NCI-H82 (cell line): ENCODE measurements at regions not wholly inside any gene's neighbourhood (a gene's known extent, or its start where the extent isn't known, plus 50 kb on each side); places are given as distances from the start of the nearest gene placed in this dataset.
"Not testable (repeated sequence)": the region's sequence is repeated elsewhere in the genome, so short reads cannot be mapped to it uniquely, and the experiment has no call there.

ENCODE experiments used
- DNase-seq: peaks from one replicate; lab custom pipeline; 2025; lab: John Stamatoyannopoulos, UW

DNA sequence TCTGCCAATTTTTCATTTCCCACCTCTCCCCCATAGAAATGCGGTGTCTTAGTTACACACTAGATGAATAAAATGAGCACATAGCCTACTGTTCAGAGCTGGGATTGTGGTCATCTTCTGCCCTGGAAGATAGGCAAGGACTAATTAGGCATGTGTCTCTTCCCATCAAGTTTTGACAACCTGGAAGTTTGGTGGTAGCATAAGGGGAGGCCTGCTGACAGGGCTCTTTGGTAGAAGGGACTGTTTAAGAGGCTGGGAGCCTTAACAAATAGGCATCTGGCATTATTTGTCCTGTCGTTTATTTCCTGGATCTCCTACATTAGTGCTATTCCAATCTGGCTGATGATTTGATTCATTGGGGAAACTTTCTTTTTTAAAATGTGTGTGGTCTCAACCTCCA is 512.3 kb downstream of the ZNF385D start:
- DNase-seq: no peak

DNA sequence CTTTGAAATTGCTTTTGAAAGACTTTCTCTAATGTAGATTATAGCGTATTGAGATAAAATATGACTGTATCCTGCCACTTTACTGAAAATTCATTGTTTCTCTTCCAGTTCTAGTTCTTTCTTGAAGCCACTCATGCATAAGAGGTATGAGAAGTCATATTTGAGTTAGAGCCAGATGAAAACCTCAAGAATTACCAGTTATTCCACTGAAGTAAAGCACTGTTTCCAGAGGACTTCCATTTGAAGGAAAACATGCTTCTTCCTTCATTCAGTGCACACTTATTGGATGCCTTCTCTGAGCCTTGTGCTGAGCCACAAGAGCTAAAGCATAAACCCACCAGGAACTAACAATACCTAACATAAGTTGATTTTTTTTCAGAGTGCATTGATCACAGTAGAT is 513.4 kb downstream of the ZNF385D start:
- DNase-seq: no peak

DNA sequence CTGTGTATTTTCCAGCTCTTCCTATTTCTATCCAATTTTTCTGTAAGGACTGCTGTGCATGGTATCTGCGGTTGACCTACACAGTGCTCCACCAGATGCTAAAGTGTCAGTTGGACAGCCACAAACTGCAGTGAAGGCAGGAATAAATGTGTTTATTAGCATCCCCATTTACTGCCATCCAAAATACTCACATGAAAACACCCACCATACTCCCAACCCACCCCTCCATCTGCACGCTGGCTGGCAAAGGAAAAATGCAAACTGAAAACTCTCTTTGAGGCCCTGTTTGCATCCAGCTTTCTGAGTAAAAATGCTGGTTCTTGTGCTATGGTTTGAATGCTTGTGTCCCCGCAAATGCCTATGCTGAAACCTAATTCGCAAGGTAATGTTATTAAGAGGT is 515.5 kb downstream of the ZNF385D start:
- DNase-seq: no peak

DNA sequence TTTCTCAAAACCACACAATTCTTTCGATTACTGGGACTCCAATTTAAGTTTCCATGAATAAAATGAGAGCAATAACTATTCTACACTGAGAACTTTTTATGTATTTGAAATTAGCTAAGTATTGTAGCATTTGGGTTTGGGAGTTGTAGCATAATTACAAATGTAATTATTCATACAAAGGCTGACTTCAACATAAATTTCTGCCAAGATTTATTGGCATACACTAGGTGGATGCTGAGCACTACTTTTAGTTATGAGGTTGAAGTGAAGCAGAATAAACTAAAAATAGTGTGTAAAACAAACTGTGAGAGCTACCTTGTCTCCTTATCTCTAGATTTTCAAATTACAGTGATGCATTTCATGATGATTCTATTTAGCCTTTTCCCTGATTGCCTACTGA is 516.1 kb downstream of the ZNF385D start:
- no peak for DNase-seq

DNA sequence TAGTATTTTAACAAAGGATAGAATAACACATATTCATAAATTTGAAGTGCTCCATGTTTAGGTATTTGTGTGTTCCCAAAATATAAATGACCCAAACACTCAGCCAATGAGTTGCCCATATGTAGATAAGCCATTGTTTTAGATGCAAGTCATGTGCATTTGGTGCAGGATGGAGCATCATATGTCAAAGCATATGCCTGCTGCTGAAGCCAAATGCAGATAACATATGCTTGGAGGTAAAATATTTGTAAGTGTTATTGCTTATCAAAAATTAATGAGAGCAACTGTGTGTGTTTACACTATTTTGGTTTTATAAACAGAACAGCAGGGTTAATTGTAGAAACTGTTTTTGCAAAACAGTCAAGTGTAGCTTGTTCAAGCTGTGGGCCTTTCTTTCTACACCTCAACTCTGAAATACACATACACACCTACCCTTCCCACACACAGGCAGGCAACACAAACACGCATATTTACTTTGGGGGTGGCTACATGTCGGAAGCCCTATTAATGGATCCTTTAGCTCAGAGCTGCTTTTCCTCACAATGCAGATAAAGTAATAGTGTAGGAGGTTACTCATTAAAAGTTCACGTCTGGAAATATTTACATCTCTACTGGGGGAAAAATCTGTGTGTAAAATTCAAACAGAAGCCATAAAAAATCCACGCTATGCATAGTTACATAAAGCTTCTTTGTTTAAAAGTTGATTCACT is 521.4 kb downstream of the ZNF385D start:
- no peak for DNase-seq

DNA sequence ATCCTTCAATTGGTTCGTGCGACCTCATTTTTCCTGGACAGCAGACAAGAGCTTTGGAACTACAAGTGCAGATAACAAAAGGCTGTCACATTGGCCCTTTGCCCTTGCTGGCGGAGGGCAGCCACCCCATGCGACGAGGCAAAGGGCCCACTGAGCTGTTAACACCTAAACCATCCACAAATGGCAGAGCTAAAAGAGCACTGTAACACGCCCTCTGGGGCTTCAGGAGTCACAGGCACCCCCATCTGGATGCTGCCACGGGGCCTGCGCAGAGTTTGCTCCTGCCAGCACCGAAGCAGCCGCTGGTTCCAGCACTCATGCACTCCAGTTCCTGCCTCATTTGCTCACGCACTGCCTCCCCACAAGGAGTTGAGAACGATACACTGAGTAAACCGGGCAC is 524.9 kb downstream of the ZNF385D start:
- no peak for DNase-seq

DNA sequence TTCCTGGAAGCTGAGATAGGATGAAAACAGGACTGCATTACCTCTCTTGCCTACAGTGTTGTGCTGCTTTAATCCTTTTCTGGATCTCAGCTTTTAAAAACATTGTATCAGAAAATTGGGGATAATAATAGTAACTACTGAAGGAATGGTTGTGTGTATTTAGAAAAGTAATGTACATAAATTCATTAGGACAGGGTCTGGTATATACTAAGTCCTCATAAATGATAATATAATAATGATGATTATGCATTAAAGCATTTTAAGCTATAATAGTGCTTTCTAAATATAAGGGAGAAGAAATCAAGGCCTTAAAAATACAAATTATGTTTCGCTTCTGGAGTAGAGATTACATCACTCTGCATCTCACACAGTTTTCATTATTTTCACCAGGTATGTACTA is 530.1 kb downstream of the ZNF385D start:
- no peak for DNase-seq

DNA sequence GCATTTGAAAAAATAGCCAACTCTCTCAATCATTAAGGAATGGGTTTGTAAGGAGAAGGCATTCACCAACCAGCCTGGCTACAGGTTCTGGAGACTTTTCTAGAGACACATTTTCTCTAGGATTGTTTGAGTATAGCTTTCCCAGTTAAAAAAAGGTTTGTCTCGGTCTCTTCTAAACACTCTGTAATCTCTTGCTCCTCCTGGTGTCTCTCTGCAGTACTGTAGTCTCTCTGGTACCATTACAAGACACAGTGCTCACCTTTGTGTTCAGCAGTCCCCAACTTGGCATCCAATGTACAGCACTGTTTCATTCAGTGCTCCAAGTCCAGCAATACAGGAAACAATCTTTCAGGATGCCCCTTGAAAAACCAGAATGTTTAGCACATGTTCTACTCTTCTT is 534.4 kb downstream of the ZNF385D start:
- peak; percentile 24 for DNase-seq

DNA sequence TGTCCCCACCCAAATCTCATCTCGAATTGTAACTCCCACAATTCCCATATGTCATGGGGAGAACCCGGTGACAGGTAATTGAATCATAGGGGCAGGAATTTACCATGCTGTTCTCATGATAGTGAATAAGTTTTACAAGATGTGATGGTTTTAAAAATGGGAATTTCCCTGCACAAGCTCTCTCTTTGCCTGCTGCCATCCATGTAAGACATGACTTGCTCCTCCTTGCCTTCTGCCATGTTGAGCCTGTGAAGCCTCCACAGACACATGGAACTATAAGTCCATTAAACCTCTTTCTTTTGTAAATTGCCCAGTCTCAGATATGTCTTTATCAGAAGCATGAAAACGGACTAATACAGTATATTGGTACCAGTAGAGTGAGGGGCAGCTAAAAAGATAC is 546.9 kb downstream of the ZNF385D start:
- not testable (repeated sequence) for DNase-seq

DNA sequence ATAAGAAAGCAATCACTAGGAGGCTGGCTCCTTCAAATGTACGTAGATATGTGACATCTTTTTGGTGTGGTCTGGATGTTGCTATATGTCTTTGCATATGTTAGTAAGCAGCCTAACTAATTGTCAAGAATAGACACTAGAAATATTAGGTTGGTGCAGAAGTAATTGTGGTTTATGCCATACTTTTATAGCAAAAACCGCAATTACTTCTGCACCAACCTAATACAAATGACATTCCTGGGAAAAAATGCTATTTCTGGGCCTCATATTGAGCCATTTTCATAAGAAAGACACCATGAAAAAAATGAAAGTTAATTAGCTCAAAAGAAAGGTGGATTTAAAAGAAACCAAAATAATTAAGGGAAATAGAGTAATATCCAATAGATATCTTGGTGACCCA is 555.8 kb downstream of the ZNF385D start:
- no peak for DNase-seq

DNA sequence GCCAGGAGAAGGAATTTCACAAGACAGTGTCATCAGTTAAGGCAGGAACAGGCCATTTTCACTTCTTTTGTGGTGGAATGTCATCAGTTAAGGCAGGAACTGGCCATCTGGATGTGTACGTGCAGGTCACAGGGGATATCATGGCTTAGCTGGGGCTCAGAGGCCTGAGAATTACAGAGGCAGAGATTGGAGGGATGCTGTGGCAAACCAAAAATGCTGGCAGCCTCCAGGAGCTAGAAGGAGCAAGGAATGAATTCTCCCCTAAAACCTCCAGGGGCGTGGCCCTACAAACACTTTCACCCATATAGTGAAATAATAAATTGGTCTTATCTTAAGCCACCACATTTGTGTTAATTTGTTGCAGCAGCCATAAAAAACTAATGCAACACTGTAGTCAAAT is 557.0 kb downstream of the ZNF385D start:
- DNase-seq: peak; percentile 0

DNA sequence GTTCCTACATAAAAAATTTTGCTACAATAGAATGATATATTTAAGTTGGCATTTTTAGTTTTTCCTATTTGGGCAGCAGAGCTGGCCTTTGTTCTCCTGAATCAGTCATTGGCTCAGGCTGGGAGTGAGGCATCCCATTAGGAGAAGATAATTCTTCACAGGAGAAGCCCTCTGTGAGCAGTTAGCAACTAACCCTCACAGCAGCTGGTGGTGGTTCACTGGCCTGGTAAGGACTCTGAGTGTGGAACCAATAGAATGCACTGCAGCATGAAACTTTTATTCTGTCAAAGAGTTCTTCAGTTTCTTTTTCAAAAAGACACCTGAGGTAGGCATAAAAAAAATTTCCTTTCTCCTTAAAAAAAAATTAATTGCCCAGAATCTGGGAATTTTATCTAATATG is 562.6 kb downstream of the ZNF385D start:
- peak; percentile 14 for DNase-seq

DNA sequence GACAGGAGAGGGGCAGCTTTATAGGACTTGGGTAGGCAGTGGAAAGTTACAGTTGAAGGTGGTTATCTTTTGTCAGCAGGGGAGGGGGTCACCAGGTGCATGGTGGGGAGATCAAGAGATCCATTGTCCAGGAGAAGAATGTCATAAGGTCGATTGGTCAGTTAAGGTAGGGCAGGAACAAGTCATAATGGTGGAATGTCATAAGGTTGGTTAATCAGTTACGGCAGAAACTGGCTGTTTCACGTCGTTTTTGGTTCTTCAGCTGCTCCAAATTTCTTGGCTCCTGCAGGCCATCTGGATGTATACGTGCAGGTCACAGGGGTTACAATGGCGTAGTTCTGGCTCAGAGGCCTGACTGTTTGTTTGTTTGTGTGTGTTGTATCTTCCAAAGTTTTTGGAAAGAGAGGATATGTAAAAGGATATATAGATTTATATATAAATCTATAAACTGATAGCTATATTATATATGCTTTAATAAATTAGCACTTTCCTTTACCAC is 565.1 kb downstream of the ZNF385D start:
- DNase-seq: no peak

DNA sequence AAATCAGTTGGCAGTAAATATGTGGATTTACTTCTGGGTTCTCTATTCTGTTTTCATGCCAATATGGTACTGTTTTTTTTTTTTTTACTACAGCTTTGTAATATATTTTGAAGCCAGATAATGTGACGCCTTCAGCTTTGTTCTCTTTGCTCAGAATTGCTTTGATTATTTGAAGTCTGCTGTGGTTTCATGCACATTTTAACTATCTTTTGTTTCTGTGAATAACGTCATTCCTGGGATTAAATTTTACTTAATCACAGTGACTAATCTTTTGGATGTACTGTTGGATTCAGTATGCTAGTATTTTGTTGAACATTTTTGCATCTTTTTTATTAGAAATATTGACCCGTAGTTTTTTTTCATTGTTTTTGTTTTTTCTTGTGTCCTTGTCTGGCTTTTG is 576.5 kb downstream of the ZNF385D start:
- no peak for DNase-seq

DNA sequence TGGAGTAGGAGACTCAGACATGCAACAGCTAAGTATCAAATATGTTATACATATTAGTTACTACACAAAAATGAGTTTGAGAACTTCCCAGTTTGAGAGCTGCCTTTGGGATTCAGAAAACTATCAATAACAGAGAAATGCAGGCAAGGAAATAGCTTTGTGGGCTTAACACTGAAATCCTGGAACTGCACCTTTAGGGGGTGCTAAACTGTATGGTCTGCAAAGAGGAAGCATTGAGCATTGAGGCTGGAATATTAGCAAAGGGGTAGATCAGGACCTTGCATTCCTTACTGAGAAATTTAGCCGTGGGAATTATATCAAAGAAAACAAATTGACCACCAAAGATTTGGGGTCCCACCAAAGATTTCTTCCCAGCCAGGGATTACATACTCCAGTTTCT is 580.0 kb downstream of the ZNF385D start:
- peak; percentile 64 for DNase-seq

DNA sequence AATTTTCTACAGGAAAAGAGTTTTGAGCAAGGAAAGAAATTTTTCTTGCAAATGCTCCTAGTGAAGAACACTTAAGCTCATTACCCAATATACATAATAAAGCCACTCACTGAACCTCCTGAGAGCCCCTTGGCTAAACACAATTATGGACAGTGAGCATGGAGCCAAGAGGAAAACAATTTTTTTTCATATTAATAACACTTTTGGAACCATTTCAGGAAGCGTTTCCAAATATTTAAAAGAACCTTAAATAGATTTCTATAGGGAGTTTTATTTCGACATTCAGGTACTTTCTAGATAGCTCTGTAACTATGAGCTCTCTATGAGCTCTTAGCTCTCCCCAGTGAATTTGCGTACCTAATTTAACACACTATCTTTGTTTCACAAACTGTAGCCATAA is 581.1 kb downstream of the ZNF385D start:
- no peak for DNase-seq

DNA sequence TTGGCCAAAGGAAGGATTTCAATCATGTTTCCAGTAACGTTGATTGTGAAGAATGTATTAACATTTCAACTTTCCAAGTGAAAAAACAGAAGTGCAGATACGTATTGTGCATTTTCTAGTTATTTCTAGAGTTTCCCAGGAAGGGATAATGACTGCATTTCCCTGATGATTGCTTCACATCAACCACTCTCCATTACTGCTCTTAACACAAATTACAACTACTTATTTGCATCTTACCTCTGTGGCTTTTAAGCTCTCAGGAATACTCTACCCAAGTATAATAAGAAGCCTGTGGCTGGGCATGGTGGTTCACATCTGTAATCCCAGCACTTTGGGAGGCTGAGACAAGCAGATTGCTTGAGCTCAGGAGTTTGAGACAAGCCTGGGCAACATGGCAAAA is 582.5 kb downstream of the ZNF385D start:
- DNase-seq: no peak

DNA sequence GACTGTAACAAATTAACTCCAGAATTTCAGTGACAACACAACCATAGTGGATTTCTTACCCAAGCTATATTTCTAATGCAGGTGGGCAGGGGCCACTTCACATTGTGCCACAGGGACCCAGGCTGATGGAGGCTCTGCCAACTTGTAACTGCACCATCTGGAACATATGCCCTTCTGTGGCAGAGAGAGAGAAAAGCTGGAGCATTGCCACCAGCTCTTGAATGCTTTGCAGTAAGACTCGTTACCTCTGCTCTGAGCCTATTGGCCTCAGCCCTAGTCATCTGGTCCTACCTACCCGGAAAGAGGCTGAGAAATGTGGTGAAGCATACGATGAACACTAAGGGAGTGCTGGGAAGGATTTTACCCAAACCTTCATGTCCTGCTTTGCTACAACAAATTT is 587.1 kb downstream of the ZNF385D start:
- no peak for DNase-seq

DNA sequence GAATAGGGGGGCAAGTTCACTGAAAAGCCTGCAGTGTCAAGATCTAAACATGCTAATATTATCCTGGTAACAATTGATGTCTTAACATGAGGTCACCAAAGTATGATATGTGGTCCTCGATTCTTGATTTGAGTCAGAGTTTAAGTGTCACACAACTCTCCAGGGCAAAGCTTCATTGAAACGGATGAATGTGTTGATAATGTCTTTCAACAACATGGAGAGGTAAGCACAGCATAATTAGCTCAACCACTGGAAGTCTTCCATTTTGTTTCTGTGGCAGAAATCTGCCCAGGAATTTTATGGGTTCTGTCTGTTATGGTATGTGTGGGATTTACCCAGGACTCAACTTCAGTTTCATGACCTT is 591.5 kb downstream of the ZNF385D start:
- no peak for DNase-seq

DNA sequence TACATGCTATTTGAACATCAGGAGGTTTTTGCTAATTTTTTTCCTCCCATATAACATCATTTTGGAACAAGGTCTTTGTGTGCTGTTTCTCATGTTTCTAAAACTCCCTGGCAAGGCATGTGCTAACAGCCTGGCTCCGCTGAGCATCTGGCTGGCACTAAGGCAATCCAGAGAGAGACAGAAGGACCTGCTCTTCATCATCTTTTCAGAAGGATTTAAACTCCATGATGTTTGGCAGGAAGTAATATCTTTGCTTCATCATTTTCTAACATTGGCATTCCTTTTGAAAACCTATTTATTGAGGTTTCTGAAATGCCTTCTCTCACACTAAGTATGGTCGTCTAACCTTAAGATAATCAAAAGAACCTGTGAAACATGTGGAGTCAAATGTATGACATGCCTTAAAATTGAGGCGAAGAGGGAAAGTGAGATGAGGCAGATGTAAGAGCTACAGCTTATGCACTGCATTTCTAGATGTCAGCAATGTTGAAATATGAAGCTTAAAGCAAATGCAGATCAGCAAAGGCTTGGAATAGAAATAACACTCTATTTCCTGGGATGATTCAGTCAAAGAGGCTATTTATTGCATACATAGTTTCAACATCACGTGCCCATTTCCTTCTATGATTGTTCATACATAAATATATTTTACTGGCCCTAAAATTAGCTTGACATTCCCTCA is 592.0 kb downstream of the ZNF385D start:
- no peak for DNase-seq

DNA sequence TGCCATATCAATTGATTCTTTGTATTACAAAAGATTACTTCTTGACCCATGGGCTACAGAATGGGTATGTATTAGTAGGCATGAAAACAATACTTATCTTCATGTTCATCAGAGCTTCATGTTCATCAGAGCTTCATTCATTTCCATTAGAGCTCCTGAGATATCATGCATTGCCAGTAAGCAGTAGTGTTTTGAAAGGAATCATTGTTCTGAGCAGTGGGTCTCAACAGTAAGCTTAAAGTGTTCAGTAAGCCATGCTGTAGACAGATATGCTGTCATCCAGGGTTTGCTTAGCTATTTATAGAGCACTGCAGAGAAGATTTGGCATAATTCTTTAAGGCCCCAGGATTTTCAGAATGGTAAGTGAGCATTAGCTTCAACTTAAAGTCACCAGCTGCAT is 596.1 kb downstream of the ZNF385D start:
- peak; percentile 16 for DNase-seq

DNA sequence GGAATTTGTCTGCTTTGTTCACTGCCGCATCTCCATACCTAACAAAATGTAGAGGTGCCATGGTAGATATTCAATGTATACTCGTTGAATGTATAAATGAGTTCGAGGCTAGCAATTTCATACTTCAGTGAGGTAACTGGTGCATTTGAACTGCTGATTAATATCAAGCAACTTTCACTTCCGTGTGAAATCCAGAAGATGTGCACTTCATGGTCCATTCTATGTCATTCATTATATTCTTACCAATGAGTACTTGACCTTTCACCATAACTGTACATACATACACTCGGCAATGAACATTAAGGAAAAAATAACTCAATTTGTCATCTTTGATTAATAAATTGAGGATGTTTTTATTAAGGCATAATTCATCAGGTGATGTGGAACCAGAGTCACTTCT is 598.5 kb downstream of the ZNF385D start:
- DNase-seq: no peak

DNA sequence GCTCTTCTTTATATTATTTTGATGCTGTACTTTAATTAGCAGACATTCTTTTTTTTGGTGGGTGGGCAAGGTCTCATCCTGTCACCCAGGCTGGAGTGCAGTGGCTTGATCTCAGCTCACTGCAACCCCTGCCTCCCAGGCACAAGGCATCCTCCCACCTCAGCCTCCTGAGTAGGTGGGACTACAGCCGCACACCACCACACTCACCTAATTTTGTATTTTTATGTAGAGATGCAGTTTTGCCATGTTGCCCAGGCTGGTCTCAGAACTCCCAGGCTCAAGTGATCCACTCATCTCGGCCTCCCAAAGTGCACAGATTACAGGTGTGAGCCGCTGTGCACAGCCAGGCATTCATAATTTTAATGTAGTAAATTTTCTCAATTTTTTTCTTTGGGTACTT is 608.1 kb downstream of the ZNF385D start:
- peak; percentile 0 for DNase-seq

DNA sequence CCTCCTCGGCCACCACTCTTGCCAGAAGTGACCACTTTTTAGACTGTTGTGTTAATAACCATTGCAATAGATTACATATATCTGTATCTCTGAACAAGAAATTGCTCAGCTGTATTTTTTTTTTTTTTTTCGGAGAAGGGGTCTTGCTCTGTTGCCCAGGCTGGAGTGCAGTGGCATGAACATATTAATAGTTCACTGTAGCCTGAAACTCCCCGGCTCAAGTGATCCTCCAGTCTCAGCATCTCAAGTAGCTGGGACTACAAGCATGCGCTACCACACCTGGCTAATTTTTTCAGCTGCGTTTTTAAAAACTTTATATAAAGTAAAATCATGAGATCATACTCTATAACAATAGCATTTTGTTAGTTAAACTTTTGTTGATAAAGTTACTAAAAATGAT is 609.0 kb downstream of the ZNF385D start:
- no peak for DNase-seq
